Neuronal stem cell (in vitro differentiated cells): ENCODE measurements at regions not wholly inside any gene's neighbourhood (a gene's known extent, or its start where the extent isn't known, plus 50 kb on each side); places are given as distances from the start of the nearest gene placed in this dataset.

Source experiments
- DNase-seq: peaks from one replicate; pipeline ENCODE4 v3.0.0-alpha.2; 2013; ENCODE audit warnings: low spot score
- H2AFZ ChIP-seq: one replicate; pipeline ENCODE4 v1.6.1; 2013; ENCODE audit warnings: mild to moderate bottlenecking, low read length, inconsistent platforms
- H2AK5ac ChIP-seq: 2 replicates; pipeline ENCODE4 v1.6.1; 2013; ENCODE audit warnings: low read depth, mild to moderate bottlenecking, inconsistent platforms, low read length, moderate library complexity, mixed read lengths
- H2BK120ac ChIP-seq: 2 replicates; pipeline ENCODE4 v1.6.1; 2013; ENCODE audit warnings: low read depth, mild to moderate bottlenecking, inconsistent platforms, low read length, moderate library complexity, mixed read lengths
- H2BK12ac ChIP-seq: one replicate; pipeline ENCODE4 v1.6.1; 2013; ENCODE audit warnings: low read length, inconsistent platforms
- H2BK15ac ChIP-seq: 2 replicates; pipeline ENCODE4 v1.6.1; 2013; ENCODE audit warnings: mild to moderate bottlenecking, low read length, inconsistent platforms, mixed read lengths
- H2BK5ac ChIP-seq: one replicate; pipeline ENCODE4 v1.6.1; 2013; ENCODE audit warnings: inconsistent platforms, mild to moderate bottlenecking, low read length, moderate library complexity
- H3K14ac ChIP-seq: one replicate; pipeline ENCODE4 v1.6.1; 2013; ENCODE audit warnings: low read length, inconsistent platforms
- H3K18ac ChIP-seq: 2 replicates; pipeline ENCODE4 v1.6.1; 2013; ENCODE audit warnings: low read length, inconsistent platforms
- H3K23ac ChIP-seq: 2 replicates; pipeline ENCODE4 v1.6.1; 2013; ENCODE audit warnings: low read depth, mild to moderate bottlenecking, mixed read lengths, low read length, inconsistent platforms; ENCODE audit not compliant: poor library complexity
- H3K27ac ChIP-seq: replicated peaks from 3 replicates; pipeline ENCODE4 v1.5.1; 2013; ENCODE audit warnings: low read length, inconsistent platforms
- H3K27me3 ChIP-seq, 3 experiments: 2 replicates each; pipeline ENCODE4 v1.6.1; 2013; ENCODE audit warnings: low read length in 3 of 3, mild to moderate bottlenecking in 2 of 3, inconsistent platforms in 1 of 3, low read depth in 1 of 3, mixed read lengths in 1 of 3, moderate library complexity in 1 of 3; ENCODE audit not compliant: control insufficient read depth in 3 of 3, insufficient read depth in 3 of 3
- H3K36me3 ChIP-seq, 2 donors: replicated peaks in 1 of 2; 2 replicates each; pipeline ENCODE4 v1.6.1; 2013; ENCODE audit warnings: low read length in 2 of 2; ENCODE audit not compliant: control insufficient read depth in 2 of 2, insufficient read depth in 2 of 2
- H3K4ac ChIP-seq: 2 replicates; pipeline ENCODE4 v1.6.1; 2013; ENCODE audit warnings: inconsistent platforms, mild to moderate bottlenecking, low read length, moderate library complexity
- H3K4me1 ChIP-seq, 2 donors: 1 replicate in 1 of 2; 2 replicates in 1 of 2; pipeline ENCODE4 v1.6.1; 2013; ENCODE audit warnings: low read length in 2 of 2, low read depth in 1 of 2; ENCODE audit not compliant: control insufficient read depth in 2 of 2, insufficient read depth in 1 of 2
- H3K4me2 ChIP-seq: one replicate; pipeline ENCODE4 v1.6.1; 2013; ENCODE audit warnings: mild to moderate bottlenecking, low read length, inconsistent platforms; ENCODE audit not compliant: insufficient read depth, poor library complexity, severe bottlenecking
- H3K4me3 ChIP-seq, 2 donors: 2 replicates each; pipeline ENCODE4 v1.5.1; 2013; ENCODE audit warnings: low read length in 2 of 2, mild to moderate bottlenecking in 2 of 2, inconsistent platforms in 1 of 2, moderate library complexity in 1 of 2
- H3K79me1 ChIP-seq: one replicate; pipeline ENCODE4 v1.6.1; 2013; ENCODE audit warnings: low read depth, mild to moderate bottlenecking, inconsistent platforms, low read length, moderate library complexity
- H3K9ac ChIP-seq: one replicate; pipeline ENCODE4 v1.6.1; 2013; ENCODE audit warnings: mild to moderate bottlenecking, low read depth, low read length, inconsistent platforms; ENCODE audit not compliant: poor library complexity
- H3K9me3 ChIP-seq, 2 donors: replicated peaks in 1 of 2; 2 replicates each; pipeline versions ENCODE3 to v1.6.1; 2013; ENCODE audit warnings: low read length in 2 of 2, mild to moderate bottlenecking in 2 of 2, inconsistent platforms in 1 of 2, low read depth in 1 of 2, mixed read lengths in 1 of 2, moderate library complexity in 1 of 2; ENCODE audit not compliant: control insufficient read depth in 2 of 2, insufficient read depth in 1 of 2
- H4K8ac ChIP-seq: one replicate; pipeline ENCODE4 v1.6.1; 2013; ENCODE audit warnings: low read depth, mild to moderate bottlenecking, inconsistent platforms, low read length, moderate library complexity
- H4K91ac ChIP-seq: one replicate; pipeline ENCODE4 v1.6.1; 2013; ENCODE audit warnings: low read length, low read depth, mild to moderate bottlenecking, inconsistent platforms; ENCODE audit not compliant: poor library complexity
- WGBS, 2 donors: extraction: QIAGEN DNeasy Blood & Tissue Kit; methylation state at CpG; one replicate each; pipeline ENCODE4 v1.1.7; 2013; ENCODE audit warnings: missing lambda C conversion rate in 2 of 2, mixed read lengths in 1 of 2; ENCODE audit not compliant: insufficient read length in 2 of 2, insufficient replicate concordance in 1 of 2; ENCODE audit errors: extremely low coverage in 2 of 2; 5-methylcytosine and 5-hydroxymethylcytosine counted together

DNA sequence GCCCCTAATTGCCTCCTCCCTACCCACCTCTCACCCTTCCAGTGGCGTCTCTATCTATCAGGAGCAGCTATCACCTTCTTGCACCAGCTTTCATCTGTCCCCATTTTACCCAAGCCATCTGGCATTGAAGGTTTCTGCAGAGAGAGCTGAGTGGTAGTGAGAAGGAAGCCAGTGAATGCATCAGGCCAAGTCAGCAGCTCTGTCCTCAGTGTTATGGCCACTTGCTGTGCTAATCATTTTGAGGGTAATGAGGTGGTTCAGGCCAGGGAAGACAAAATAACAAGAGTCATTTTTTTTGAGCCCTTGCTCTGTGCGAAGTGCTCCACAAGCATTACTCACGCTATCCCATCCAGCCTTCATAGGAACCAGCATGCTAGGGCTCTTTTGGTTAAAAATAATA is 164.7 kb downstream of the SUDS3 start:
- Histone ChIP-seq H2BK12ac (no peak overlapping the region), H3K23ac (no peak overlapping the region), H3K4me3 (no peak overlapping the region), H3K9me3 (no peaks in the 10 kb centered on the region), H4K8ac (no peak overlapping the region), H3K27ac (no peak overlapping the region), H3K18ac (no peak overlapping the region), H3K36me3 (no peaks in the 10 kb centered on the region), H2BK5ac (no peak overlapping the region), H4K91ac (no peak overlapping the region), H2BK15ac (no peak overlapping the region), H3K79me1 (no peaks in the 10 kb centered on the region), H2AFZ (no peak overlapping the region), H2AK5ac (no peak overlapping the region), H3K4me2 (no peak overlapping the region), H3K9ac (peak overlapping the region; percentile 15), H3K4ac (no peak overlapping the region), H3K27me3 (no peaks in the 10 kb centered on the region), H2BK120ac (no peak overlapping the region), H3K14ac (no peak overlapping the region), H3K4me1 (peaks cover 0 to 4% of the 10 kb centered on the region in 2 donors)
- no peak for DNase-seq
- WGBS, 2 donors, result no CpG with 5 or more reads among the region's 3 CpGs

- no peak overlapping the region for H2BK12ac ChIP-seq
- no peak overlapping the region for H3K4me3 ChIP-seq
- H4K91ac ChIP-seq, result no peak overlapping the region
- H2BK15ac ChIP-seq, result no peak overlapping the region
- no peak overlapping the region for H3K4me2 ChIP-seq
- no peaks in the 10 kb centered on the region for H3K9me3 ChIP-seq
- no peaks in the 10 kb centered on the region for H3K27me3 ChIP-seq
- DNase-seq, result no peak
- no peak overlapping the region for H3K27ac ChIP-seq
- no peak overlapping the region for H2AFZ ChIP-seq
- H3K4me1 ChIP-seq, result peaks cover 0 to 4% of the 10 kb centered on the region in 2 donors
- H3K9ac ChIP-seq, result no peak overlapping the region
- no peak overlapping the region for H3K4ac ChIP-seq
- H2AK5ac ChIP-seq, result no peak overlapping the region
- no peak overlapping the region for H2BK120ac ChIP-seq
- no peak overlapping the region for H3K14ac ChIP-seq
- H3K18ac ChIP-seq, result no peak overlapping the region
- no peak overlapping the region for H4K8ac ChIP-seq
- H3K79me1 ChIP-seq, result no peaks in the 10 kb centered on the region
- H3K36me3 ChIP-seq, result no peaks in the 10 kb centered on the region
- no peak overlapping the region for H2BK5ac ChIP-seq
- H3K23ac ChIP-seq, result no peak overlapping the region
- no CpG with 5 or more reads among the region's 6 CpGs for WGBS, 2 donors
Observed at GRCh38 chr12:118541934-118542333, 165.6 kb downstream of the SUDS3 start.

DNA sequence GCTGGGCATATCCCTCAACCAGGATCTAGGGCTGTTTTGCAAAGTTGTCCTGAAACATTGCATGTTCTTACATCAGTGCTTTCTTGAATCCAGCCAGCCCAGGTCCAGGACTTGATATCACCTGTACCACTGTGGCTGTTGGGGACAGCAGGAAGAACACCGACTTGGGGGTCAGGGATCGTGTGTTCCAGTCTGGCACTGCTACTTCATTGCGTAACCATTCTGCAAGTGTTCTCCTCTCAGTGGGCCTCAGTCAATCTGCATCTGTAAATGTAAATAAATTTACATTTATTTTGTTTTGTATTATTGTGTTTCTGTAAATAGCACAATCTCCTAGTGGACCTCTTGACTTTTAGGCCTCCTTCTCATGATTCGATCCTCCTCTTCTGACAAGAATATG is 167.3 kb downstream of the SUDS3 start:
- Histone ChIP-seq H2BK15ac (no peak overlapping the region), H3K27me3 (no peaks in the 10 kb centered on the region), H2AK5ac (no peak overlapping the region), H2AFZ (no peak overlapping the region), H3K79me1 (no peaks in the 10 kb centered on the region), H3K9me3 (no peaks in the 10 kb centered on the region), H3K18ac (no peak overlapping the region), H2BK120ac (no peak overlapping the region), H3K27ac (no peak overlapping the region), H3K4me2 (no peak overlapping the region), H3K4me3 (no peak overlapping the region), H3K9ac (no peak overlapping the region), H4K91ac (peak overlapping the region; percentile 40), H4K8ac (no peak overlapping the region), H3K4ac (no peak overlapping the region), H3K4me1 (no peaks in the 10 kb centered on the region), H3K14ac (no peak overlapping the region), H2BK12ac (no peak overlapping the region), H3K23ac (no peak overlapping the region), H2BK5ac (no peak overlapping the region), H3K36me3 (no peaks in the 10 kb centered on the region)
- no peak for DNase-seq
- WGBS, 2 donors, result no CpG with 5 or more reads among the region's 4 CpGs

GRCh38 chr12:118544569-118544968 is 168.2 kb downstream of the SUDS3 start:
- no CpG with 5 or more reads among the region's 1 CpG for WGBS, 2 donors
- no peak overlapping the region for H3K4ac ChIP-seq

More at GRCh38 chr12:118544569-118544968, 168.2 kb downstream of the SUDS3 start:
- Histone ChIP-seq H2BK15ac (no peak overlapping the region), H3K79me1 (no peaks in the 10 kb centered on the region), H3K4me1 (no peaks in the 10 kb centered on the region), H2AK5ac (no peak overlapping the region), H4K91ac (no peak overlapping the region), H3K27ac (no peak overlapping the region), H3K9me3 (no peaks in the 10 kb centered on the region), H3K9ac (no peak overlapping the region), H3K36me3 (no peaks in the 10 kb centered on the region), H3K14ac (no peak overlapping the region), H3K4me2 (no peak overlapping the region), H3K27me3 (no peaks in the 10 kb centered on the region), H3K23ac (no peak overlapping the region), H2BK5ac (no peak overlapping the region), H2BK12ac (no peak overlapping the region), H2AFZ (no peak overlapping the region), H3K4me3 (no peak overlapping the region), H3K18ac (no peak overlapping the region), H2BK120ac (no peak overlapping the region), H4K8ac (no peak overlapping the region)
- no peak for DNase-seq
